Neuronal stem cell (in vitro differentiated cells): ENCODE measurements at regions not wholly inside any gene's neighbourhood (a gene's known extent, or its start where the extent isn't known, plus 50 kb on each side); places are given as distances from the start of the nearest gene placed in this dataset.

Source experiments
- DNase-seq: peaks from one replicate; pipeline ENCODE4 v3.0.0-alpha.2; 2013; ENCODE audit warnings: low spot score
- H2AFZ ChIP-seq: one replicate; pipeline ENCODE4 v1.6.1; 2013; ENCODE audit warnings: mild to moderate bottlenecking, low read length, inconsistent platforms
- H2AK5ac ChIP-seq: 2 replicates; pipeline ENCODE4 v1.6.1; 2013; ENCODE audit warnings: low read depth, mild to moderate bottlenecking, inconsistent platforms, low read length, moderate library complexity, mixed read lengths
- H2BK120ac ChIP-seq: 2 replicates; pipeline ENCODE4 v1.6.1; 2013; ENCODE audit warnings: low read depth, mild to moderate bottlenecking, inconsistent platforms, low read length, moderate library complexity, mixed read lengths
- H2BK12ac ChIP-seq: one replicate; pipeline ENCODE4 v1.6.1; 2013; ENCODE audit warnings: low read length, inconsistent platforms
- H2BK15ac ChIP-seq: 2 replicates; pipeline ENCODE4 v1.6.1; 2013; ENCODE audit warnings: mild to moderate bottlenecking, low read length, inconsistent platforms, mixed read lengths
- H2BK5ac ChIP-seq: one replicate; pipeline ENCODE4 v1.6.1; 2013; ENCODE audit warnings: inconsistent platforms, mild to moderate bottlenecking, low read length, moderate library complexity
- H3K14ac ChIP-seq: one replicate; pipeline ENCODE4 v1.6.1; 2013; ENCODE audit warnings: low read length, inconsistent platforms
- H3K18ac ChIP-seq: 2 replicates; pipeline ENCODE4 v1.6.1; 2013; ENCODE audit warnings: low read length, inconsistent platforms
- H3K23ac ChIP-seq: 2 replicates; pipeline ENCODE4 v1.6.1; 2013; ENCODE audit warnings: low read depth, mild to moderate bottlenecking, mixed read lengths, low read length, inconsistent platforms; ENCODE audit not compliant: poor library complexity
- H3K27ac ChIP-seq: replicated peaks from 3 replicates; pipeline ENCODE4 v1.5.1; 2013; ENCODE audit warnings: low read length, inconsistent platforms
- H3K27me3 ChIP-seq, 3 experiments: 2 replicates each; pipeline ENCODE4 v1.6.1; 2013; ENCODE audit warnings: low read length in 3 of 3, mild to moderate bottlenecking in 2 of 3, inconsistent platforms in 1 of 3, low read depth in 1 of 3, mixed read lengths in 1 of 3, moderate library complexity in 1 of 3; ENCODE audit not compliant: control insufficient read depth in 3 of 3, insufficient read depth in 3 of 3
- H3K36me3 ChIP-seq, 2 donors: replicated peaks in 1 of 2; 2 replicates each; pipeline ENCODE4 v1.6.1; 2013; ENCODE audit warnings: low read length in 2 of 2; ENCODE audit not compliant: control insufficient read depth in 2 of 2, insufficient read depth in 2 of 2
- H3K4ac ChIP-seq: 2 replicates; pipeline ENCODE4 v1.6.1; 2013; ENCODE audit warnings: inconsistent platforms, mild to moderate bottlenecking, low read length, moderate library complexity
- H3K4me1 ChIP-seq, 2 donors: 1 replicate in 1 of 2; 2 replicates in 1 of 2; pipeline ENCODE4 v1.6.1; 2013; ENCODE audit warnings: low read length in 2 of 2, low read depth in 1 of 2; ENCODE audit not compliant: control insufficient read depth in 2 of 2, insufficient read depth in 1 of 2
- H3K4me2 ChIP-seq: one replicate; pipeline ENCODE4 v1.6.1; 2013; ENCODE audit warnings: mild to moderate bottlenecking, low read length, inconsistent platforms; ENCODE audit not compliant: insufficient read depth, poor library complexity, severe bottlenecking
- H3K4me3 ChIP-seq, 2 donors: 2 replicates each; pipeline ENCODE4 v1.5.1; 2013; ENCODE audit warnings: low read length in 2 of 2, mild to moderate bottlenecking in 2 of 2, inconsistent platforms in 1 of 2, moderate library complexity in 1 of 2
- H3K79me1 ChIP-seq: one replicate; pipeline ENCODE4 v1.6.1; 2013; ENCODE audit warnings: low read depth, mild to moderate bottlenecking, inconsistent platforms, low read length, moderate library complexity
- H3K9ac ChIP-seq: one replicate; pipeline ENCODE4 v1.6.1; 2013; ENCODE audit warnings: mild to moderate bottlenecking, low read depth, low read length, inconsistent platforms; ENCODE audit not compliant: poor library complexity
- H3K9me3 ChIP-seq, 2 donors: replicated peaks in 1 of 2; 2 replicates each; pipeline versions ENCODE3 to v1.6.1; 2013; ENCODE audit warnings: low read length in 2 of 2, mild to moderate bottlenecking in 2 of 2, inconsistent platforms in 1 of 2, low read depth in 1 of 2, mixed read lengths in 1 of 2, moderate library complexity in 1 of 2; ENCODE audit not compliant: control insufficient read depth in 2 of 2, insufficient read depth in 1 of 2
- H4K8ac ChIP-seq: one replicate; pipeline ENCODE4 v1.6.1; 2013; ENCODE audit warnings: low read depth, mild to moderate bottlenecking, inconsistent platforms, low read length, moderate library complexity
- H4K91ac ChIP-seq: one replicate; pipeline ENCODE4 v1.6.1; 2013; ENCODE audit warnings: low read length, low read depth, mild to moderate bottlenecking, inconsistent platforms; ENCODE audit not compliant: poor library complexity
- WGBS, 2 donors: extraction: QIAGEN DNeasy Blood & Tissue Kit; methylation state at CpG; one replicate each; pipeline ENCODE4 v1.1.7; 2013; ENCODE audit warnings: missing lambda C conversion rate in 2 of 2, mixed read lengths in 1 of 2; ENCODE audit not compliant: insufficient read length in 2 of 2, insufficient replicate concordance in 1 of 2; ENCODE audit errors: extremely low coverage in 2 of 2; 5-methylcytosine and 5-hydroxymethylcytosine counted together

- H3K27ac ChIP-seq, result no peak overlapping the region
- no peak overlapping the region for H2BK12ac ChIP-seq
- H3K9ac ChIP-seq, result no peak overlapping the region
- no peak overlapping the region for H2BK15ac ChIP-seq
- H3K23ac ChIP-seq, result no peak overlapping the region
- no peak overlapping the region for H3K4me2 ChIP-seq
- H3K4ac ChIP-seq, result no peak overlapping the region
- no peak overlapping the region for H2BK5ac ChIP-seq
- no CpG with 5 or more reads among the region's 2 CpGs for WGBS, 2 donors
- no peak overlapping the region for H4K8ac ChIP-seq
- H3K27me3 ChIP-seq, result no peaks in the 10 kb centered on the region
- peaks cover 0 to 9% of the 10 kb centered on the region in 2 donors for H3K4me1 ChIP-seq
- H3K79me1 ChIP-seq, result no peaks in the 10 kb centered on the region
- no peak overlapping the region for H2AFZ ChIP-seq
- no peak overlapping the region for H3K4me3 ChIP-seq
- H3K9me3 ChIP-seq, result no peaks in the 10 kb centered on the region
- no peak overlapping the region for H3K18ac ChIP-seq
- H3K14ac ChIP-seq, result no peak overlapping the region
- H2BK120ac ChIP-seq, result no peak overlapping the region
- no peak for DNase-seq
- H2AK5ac ChIP-seq, result no peak overlapping the region
- no peak overlapping the region for H4K91ac ChIP-seq
- no peaks in the 10 kb centered on the region for H3K36me3 ChIP-seq
Observed at GRCh38 chr5:125465703-125466102, 719.3 kb upstream of the ZNF608 start.

- Histone ChIP-seq H3K4me3 (no peak overlapping the region), H3K4ac (no peak overlapping the region), H3K27me3 (no peaks in the 10 kb centered on the region), H2BK120ac (no peak overlapping the region), H3K9ac (no peak overlapping the region), H2AFZ (no peak overlapping the region), H3K36me3 (no peaks in the 10 kb centered on the region), H3K9me3 (no peaks in the 10 kb centered on the region), H2BK12ac (no peak overlapping the region), H3K27ac (no peak overlapping the region), H4K91ac (no peak overlapping the region), H3K18ac (no peak overlapping the region), H3K14ac (no peak overlapping the region), H2BK5ac (no peak overlapping the region), H3K4me2 (no peak overlapping the region), H3K4me1 (peaks cover 0 to 6% of the 10 kb centered on the region in 2 donors), H2AK5ac (no peak overlapping the region), H3K79me1 (no peaks in the 10 kb centered on the region), H4K8ac (no peak overlapping the region), H3K23ac (no peak overlapping the region), H2BK15ac (no peak overlapping the region)
- no peak for DNase-seq
- no CpG with 5 or more reads among the region's 1 CpG for WGBS, 2 donors
Observed at GRCh38 chr5:125467222-125467621, 720.8 kb upstream of the ZNF608 start.

GRCh38 chr5:125470280-125470902, 724.0 kb upstream of the ZNF608 start:
- H3K27ac ChIP-seq, result no peak overlapping the region

GRCh38 chr5:125476901-125477585, 730.6 kb upstream of the ZNF608 start:
- Histone ChIP-seq H2BK5ac (no peak overlapping the region), H3K4me1 (peaks cover 0 to 3% of the 10 kb centered on the region in 2 donors), H3K4me2 (no peak overlapping the region), H3K79me1 (no peaks in the 10 kb centered on the region), H3K18ac (no peak overlapping the region), H3K27ac (no peak overlapping the region), H2BK12ac (no peak overlapping the region), H2AFZ (no peak overlapping the region), H4K91ac (no peak overlapping the region), H3K27me3 (no peaks in the 10 kb centered on the region), H2BK120ac (no peak overlapping the region), H3K9ac (no peak overlapping the region), H4K8ac (no peak overlapping the region), H2AK5ac (no peak overlapping the region), H3K4me3 (no peak overlapping the region), H3K14ac (no peak overlapping the region), H2BK15ac (no peak overlapping the region), H3K23ac (no peak overlapping the region), H3K36me3 (no peaks in the 10 kb centered on the region), H3K4ac (no peak overlapping the region), H3K9me3 (no peaks in the 10 kb centered on the region)
- DNase-seq, result no peak
- WGBS, 2 donors, result no CpG with 5 or more reads among the region's 3 CpGs

More at GRCh38 chr5:125470280-125470902, 724.0 kb upstream of the ZNF608 start:
- no peak overlapping the region for H4K8ac ChIP-seq
- H3K18ac ChIP-seq, result no peak overlapping the region
- H2BK120ac ChIP-seq, result no peak overlapping the region
- no peak overlapping the region for H2BK5ac ChIP-seq
- H2AFZ ChIP-seq, result peak overlapping the region; percentile 58
- WGBS, 2 donors, result no CpG with 5 or more reads among the region's 2 CpGs
- no peaks in the 10 kb centered on the region for H3K36me3 ChIP-seq
- H3K9me3 ChIP-seq, result no peaks in the 10 kb centered on the region
- no peak overlapping the region for H3K4me3 ChIP-seq
- no peak overlapping the region for H2AK5ac ChIP-seq
- H3K4me1 ChIP-seq, result peaks cover 0 to 6% of the 10 kb centered on the region in 2 donors
- no peak overlapping the region for H2BK15ac ChIP-seq
- H3K79me1 ChIP-seq, result no peaks in the 10 kb centered on the region
- no peak overlapping the region for H3K14ac ChIP-seq
- H3K4ac ChIP-seq, result no peak overlapping the region
- no peaks in the 10 kb centered on the region for H3K27me3 ChIP-seq
- H3K9ac ChIP-seq, result no peak overlapping the region
- H2BK12ac ChIP-seq, result no peak overlapping the region
- no peak overlapping the region for H4K91ac ChIP-seq
- DNase-seq, result no peak
- H3K4me2 ChIP-seq, result no peak overlapping the region
- H3K23ac ChIP-seq, result no peak overlapping the region
